ENCODE measurements at regions not wholly inside any gene's neighbourhood (a gene's known extent, or its start where the extent isn't known, plus 50 kb on each side); places are given as distances from the start of the nearest gene placed in this dataset.

GRCh38 chr6:105489216-105489530, 86.3 kb upstream of the PREP start:
- intact Hi-C loops (cut with micrococcal nuclease; ENCODE audit: unreplicated experiment): no loop called here
- H3K4me3 ChIP-seq: no peak overlapping the region
- H3K4me2 ChIP-seq: no peak overlapping the region
- no peaks in the 10 kb centered on the region for H3K36me3 ChIP-seq (ENCODE audit: low read depth)
- H3K27me3 ChIP-seq (ENCODE audit: insufficient read depth, low read depth): no peaks in the 10 kb centered on the region
- H2AFZ ChIP-seq: no peak overlapping the region; the same call in 1 of the 2 replicates
- POLR2A ChIA-PET (ENCODE audit: unreplicated experiment): no interaction called here
- H4K20me1 ChIP-seq (ENCODE audit: insufficient read depth): no peaks in the 10 kb centered on the region
- no peaks in the 10 kb centered on the region for H3K79me2 ChIP-seq (ENCODE audit: low read depth)
- DNase-seq: no peak
- no peak overlapping the region for H3K27ac ChIP-seq
- H3K9me2 ChIP-seq (ENCODE audit: insufficient read depth): no peaks in the 10 kb centered on the region
- no peaks in the 10 kb centered on the region for H3K9me3 ChIP-seq (ENCODE audit: insufficient read depth, low read depth)
- H3K4me1 ChIP-seq (replicated peaks; ENCODE audit: insufficient read depth): peaks cover 4% of the 10 kb centered on the region; the same call in 1 of the 2 replicates
- BruUV-seq (replicated peaks): no TSS peak
- no peaks in the 10 kb centered on the region for H3F3A ChIP-seq (ENCODE audit: insufficient read depth, low read depth)
- TF ChIP-seq, protein P1, sequence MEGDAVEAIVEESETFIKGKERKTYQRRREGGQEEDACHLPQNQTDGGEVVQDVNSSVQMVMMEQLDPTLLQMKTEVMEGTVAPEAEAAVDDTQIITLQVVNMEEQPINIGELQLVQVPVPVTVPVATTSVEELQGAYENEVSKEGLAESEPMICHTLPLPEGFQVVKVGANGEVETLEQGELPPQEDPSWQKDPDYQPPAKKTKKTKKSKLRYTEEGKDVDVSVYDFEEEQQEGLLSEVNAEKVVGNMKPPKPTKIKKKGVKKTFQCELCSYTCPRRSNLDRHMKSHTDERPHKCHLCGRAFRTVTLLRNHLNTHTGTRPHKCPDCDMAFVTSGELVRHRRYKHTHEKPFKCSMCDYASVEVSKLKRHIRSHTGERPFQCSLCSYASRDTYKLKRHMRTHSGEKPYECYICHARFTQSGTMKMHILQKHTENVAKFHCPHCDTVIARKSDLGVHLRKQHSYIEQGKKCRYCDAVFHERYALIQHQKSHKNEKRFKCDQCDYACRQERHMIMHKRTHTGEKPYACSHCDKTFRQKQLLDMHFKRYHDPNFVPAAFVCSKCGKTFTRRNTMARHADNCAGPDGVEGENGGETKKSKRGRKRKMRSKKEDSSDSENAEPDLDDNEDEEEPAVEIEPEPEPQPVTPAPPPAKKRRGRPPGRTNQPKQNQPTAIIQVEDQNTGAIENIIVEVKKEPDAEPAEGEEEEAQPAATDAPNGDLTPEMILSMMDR (conservative IDR thresholded peaks at IDR 0.05): no peak
- no peak for TF ChIP-seq EZH2 (IDR thresholded peaks at IDR 0.05; ENCODE audit: low read depth)
- CTCF ChIA-PET: no interaction called here

DNA sequence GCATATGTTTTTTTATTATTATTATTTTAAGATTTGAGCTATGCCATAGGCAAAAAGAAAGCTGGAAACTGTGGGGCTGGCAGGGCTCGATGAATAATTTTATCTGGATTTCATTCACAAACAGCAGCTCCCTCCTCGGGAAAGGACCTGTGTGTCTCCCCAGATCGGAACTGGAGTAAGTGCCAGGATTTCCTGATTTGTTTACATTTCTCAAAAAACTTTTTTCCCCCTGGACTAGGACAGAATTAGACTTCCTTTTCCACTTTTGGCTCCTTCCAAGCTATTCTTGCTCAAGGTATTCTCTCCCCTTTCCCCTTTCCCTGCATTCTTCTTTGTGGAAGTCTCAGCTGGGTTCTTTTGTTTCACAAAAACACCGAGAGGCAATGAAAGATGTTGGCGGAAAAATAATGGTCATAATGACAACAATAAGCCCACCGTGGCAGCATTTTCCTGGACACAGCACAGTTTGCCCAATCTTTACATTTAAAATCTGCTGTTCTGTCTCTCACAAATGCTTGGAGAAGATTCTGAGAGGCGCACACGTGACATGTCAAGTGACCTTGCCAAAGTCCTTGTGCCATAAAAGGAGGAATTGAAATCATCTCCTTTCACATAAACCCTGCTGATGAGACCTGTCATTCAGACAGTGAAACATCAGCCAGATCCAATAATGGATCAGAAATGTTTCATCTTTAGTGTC, 85.8 kb upstream of the PREP start:
- Histone ChIP-seq H3K27ac (no peak overlapping the region), H3K79me2 (ENCODE audit: low read depth) (no peaks in the 10 kb centered on the region), H3K4me3 (no peak overlapping the region), H2AFZ (no peak overlapping the region; the same call in 1 of the 2 replicates), H3K9me3 (ENCODE audit: insufficient read depth, low read depth) (no peaks in the 10 kb centered on the region), H4K20me1 (ENCODE audit: insufficient read depth) (no peaks in the 10 kb centered on the region), H3K36me3 (ENCODE audit: low read depth) (no peaks in the 10 kb centered on the region), H3K4me2 (no peak overlapping the region), H3K27me3 (ENCODE audit: insufficient read depth, low read depth) (no peaks in the 10 kb centered on the region), H3K4me1 (replicated peaks; ENCODE audit: insufficient read depth) (peaks cover 6% of the 10 kb centered on the region), H3F3A (ENCODE audit: insufficient read depth, low read depth) (no peaks in the 10 kb centered on the region), H3K9me2 (ENCODE audit: insufficient read depth) (no peaks in the 10 kb centered on the region)
- ChIA-PET CTCF (interaction anchor here (0.6 to 0.7 kb wide), 2 partner anchors 31 to 145 kb away, joined by 3 read pairs; no protein-coding TSS in a partner anchor), POLR2A (ENCODE audit: unreplicated experiment) (no interaction called here)
- TF ChIP-seq EZH2 (IDR thresholded peaks at IDR 0.05; ENCODE audit: low read depth): no peak
- TF ChIP-seq, protein P1 (conservative IDR thresholded peaks at IDR 0.05): no peak
- DNase-seq: no peak
- intact Hi-C loops (cut with micrococcal nuclease; ENCODE audit: unreplicated experiment): no loop called here
- BruUV-seq (replicated peaks): no TSS peak

GRCh38 chr6:105487040-105487790, 84.3 kb upstream of the PREP start:
- Histone ChIP-seq H4K20me1 (ENCODE audit: insufficient read depth) (no peaks in the 10 kb centered on the region), H3K36me3 (ENCODE audit: low read depth) (no peaks in the 10 kb centered on the region), H3K9me2 (ENCODE audit: insufficient read depth) (no peaks in the 10 kb centered on the region), H3K4me3 (no peak overlapping the region), H3K27me3 (ENCODE audit: insufficient read depth, low read depth) (no peaks in the 10 kb centered on the region), H2AFZ (no peak overlapping the region), H3K9me3 (ENCODE audit: insufficient read depth, low read depth) (no peaks in the 10 kb centered on the region), H3K4me2 (no peak overlapping the region), H3K27ac (no peak overlapping the region), H3K4me1 (replicated peaks; ENCODE audit: insufficient read depth) (peaks cover 13% of the 10 kb centered on the region), H3K79me2 (ENCODE audit: low read depth) (no peaks in the 10 kb centered on the region), H3F3A (ENCODE audit: insufficient read depth, low read depth) (no peaks in the 10 kb centered on the region)
- ChIA-PET CTCF (no interaction called here), POLR2A (ENCODE audit: unreplicated experiment) (no interaction called here)
- no peak for TF ChIP-seq EZH2 (IDR thresholded peaks at IDR 0.05; ENCODE audit: low read depth)
- TF ChIP-seq, protein P1 (conservative IDR thresholded peaks at IDR 0.05): no peak
- no peak for DNase-seq
- no TSS peak for BruUV-seq (replicated peaks)
- intact Hi-C loops (cut with micrococcal nuclease; ENCODE audit: unreplicated experiment): no loop called here

All from PC-9 (cell line).